Central memory CD8-positive, alpha-beta T cell (primary cell): ENCODE measurements at regions not wholly inside any gene's neighbourhood (a gene's known extent, or its start where the extent isn't known, plus 50 kb on each side); places are given as distances from the start of the nearest gene placed in this dataset.

ENCODE experiments used
- ATAC-seq: fragments of 150-1000 bp; cut with Tn5 transposase; replicated peaks from 2 replicates; pipeline ENCODE4 v1.10.0; 2022; ENCODE audit warnings: mild to moderate bottlenecking, moderate FRiP score, moderate number of reproducible peaks; ENCODE audit not compliant: poor library complexity, severe bottlenecking; ENCODE audit errors: extremely low read depth
- DNase-seq, 2 donors: peaks; one replicate each; pipeline ENCODE4 v3.0.0; 2021; ENCODE audit warnings: low spot score in 2 of 2
- H3K27ac Mint-ChIP-seq: one replicate; pipeline ENCODE4 v1.8.0; 2022; ENCODE audit warnings: low read depth, mild to moderate bottlenecking, moderate library complexity, mixed read lengths
- H3K27me3 Mint-ChIP-seq: one replicate; pipeline ENCODE4 v1.8.0; 2022; ENCODE audit warnings: mixed read lengths
- H3K36me3 Mint-ChIP-seq: one replicate; pipeline ENCODE4 v1.8.0; 2022; ENCODE audit warnings: mild to moderate bottlenecking, moderate library complexity, mixed read lengths; ENCODE audit not compliant: insufficient read depth
- H3K4me1 Mint-ChIP-seq: one replicate; pipeline ENCODE4 v1.8.0; 2022; ENCODE audit warnings: mixed read lengths
- H3K4me3 Mint-ChIP-seq: one replicate; pipeline ENCODE4 v1.8.0; 2022; ENCODE audit warnings: mild to moderate bottlenecking, moderate library complexity, mixed read lengths
- H3K9me3 Mint-ChIP-seq: one replicate; pipeline ENCODE4 v1.8.0; 2022; ENCODE audit warnings: mixed read lengths

- ATAC-seq (no peak), DNase-seq (no peak)
- no peak overlapping the region for H3K27ac Mint-ChIP-seq
- H3K9me3 Mint-ChIP-seq: no peaks in the 10 kb centered on the region
- no peaks in the 10 kb centered on the region for H3K4me1 Mint-ChIP-seq
- no peak overlapping the region for H3K4me3 Mint-ChIP-seq
- H3K27me3 Mint-ChIP-seq: peaks cover 58% of the 10 kb centered on the region
- no peaks in the 10 kb centered on the region for H3K36me3 Mint-ChIP-seq
Observed at GRCh38 chr21:35906586-35906985, 153.7 kb downstream of the SETD4 start.

- no peaks in the 10 kb centered on the region for H3K9me3 Mint-ChIP-seq
- H3K4me1 Mint-ChIP-seq: no peaks in the 10 kb centered on the region
- ATAC-seq: no peak
- H3K27me3 Mint-ChIP-seq: peaks cover 58% of the 10 kb centered on the region
- no peaks in the 10 kb centered on the region for H3K36me3 Mint-ChIP-seq
- DNase-seq: no peak
- no peak overlapping the region for H3K4me3 Mint-ChIP-seq
- H3K27ac Mint-ChIP-seq: no peak overlapping the region
Observed at GRCh38 chr21:35905963-35906345, 154.4 kb downstream of the SETD4 start.

GRCh38 chr21:35905096-35905962 lies 155.0 kb downstream of the SETD4 start:
- Mint-ChIP-seq H3K4me3 (no peak overlapping the region), H3K4me1 (no peaks in the 10 kb centered on the region), H3K9me3 (no peaks in the 10 kb centered on the region), H3K27ac (no peak overlapping the region), H3K27me3 (peaks cover 52% of the 10 kb centered on the region), H3K36me3 (no peaks in the 10 kb centered on the region)
- no peak for DNase-seq
- ATAC-seq: no peak

DNA sequence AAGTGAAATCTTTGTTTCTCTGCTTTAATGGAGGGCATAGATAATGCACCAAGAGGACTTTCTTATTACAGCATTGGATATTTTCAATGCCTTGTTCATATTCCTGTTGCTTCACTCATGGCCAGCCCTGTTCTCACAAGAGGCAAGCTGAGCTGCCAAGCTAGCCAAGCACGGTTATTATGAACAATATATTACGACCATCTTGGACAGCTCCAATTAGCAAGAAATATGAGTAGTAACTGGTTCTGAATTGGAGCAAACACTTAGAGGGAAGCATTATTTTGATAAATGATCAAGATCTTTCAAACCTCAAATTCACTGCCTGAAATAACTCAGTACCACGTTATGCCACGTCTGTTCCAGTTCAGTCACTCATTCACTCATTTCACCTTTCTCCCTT lies 159.8 kb downstream of the SETD4 start:
- Mint-ChIP-seq H3K4me3 (no peak overlapping the region), H3K36me3 (no peaks in the 10 kb centered on the region), H3K9me3 (no peaks in the 10 kb centered on the region), H3K27me3 (peaks cover 56% of the 10 kb centered on the region), H3K27ac (no peak overlapping the region), H3K4me1 (no peaks in the 10 kb centered on the region)
- no peak for DNase-seq
- ATAC-seq: no peak

DNA sequence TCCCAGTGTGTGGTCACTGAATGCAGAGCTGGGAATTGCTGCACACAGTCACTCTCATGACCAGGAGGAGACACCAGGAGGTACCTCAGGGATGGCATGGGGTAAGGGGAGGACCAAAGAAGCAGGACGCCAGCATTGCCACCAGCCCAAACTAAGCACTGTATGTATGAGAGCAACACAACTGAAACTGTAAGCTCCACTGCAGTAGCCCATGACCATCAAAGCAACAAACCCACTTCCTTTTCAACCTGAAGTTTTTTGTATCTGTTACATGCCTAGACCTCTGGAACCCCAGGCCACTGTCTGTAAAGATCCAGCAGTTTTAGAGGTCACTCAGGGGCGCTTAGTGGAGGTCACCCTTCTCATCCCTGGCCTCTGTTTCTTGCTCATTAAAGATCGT lies 164.3 kb downstream of the SETD4 start:
- no peak overlapping the region for H3K27ac Mint-ChIP-seq
- ATAC-seq (no peak), DNase-seq (no peak)
- H3K4me1 Mint-ChIP-seq: no peaks in the 10 kb centered on the region
- no peak overlapping the region for H3K4me3 Mint-ChIP-seq
- H3K36me3 Mint-ChIP-seq: no peaks in the 10 kb centered on the region
- peaks cover 26% of the 10 kb centered on the region for H3K27me3 Mint-ChIP-seq
- no peaks in the 10 kb centered on the region for H3K9me3 Mint-ChIP-seq

- Mint-ChIP-seq H3K27ac (no peak overlapping the region), H3K36me3 (no peaks in the 10 kb centered on the region), H3K9me3 (no peaks in the 10 kb centered on the region), H3K4me1 (no peaks in the 10 kb centered on the region), H3K27me3 (peaks cover 25% of the 10 kb centered on the region), H3K4me3 (no peak overlapping the region)
- ATAC-seq (no peak), DNase-seq (no peak)
Observed at GRCh38 chr21:35895598-35895997, 164.7 kb downstream of the SETD4 start.

DNA sequence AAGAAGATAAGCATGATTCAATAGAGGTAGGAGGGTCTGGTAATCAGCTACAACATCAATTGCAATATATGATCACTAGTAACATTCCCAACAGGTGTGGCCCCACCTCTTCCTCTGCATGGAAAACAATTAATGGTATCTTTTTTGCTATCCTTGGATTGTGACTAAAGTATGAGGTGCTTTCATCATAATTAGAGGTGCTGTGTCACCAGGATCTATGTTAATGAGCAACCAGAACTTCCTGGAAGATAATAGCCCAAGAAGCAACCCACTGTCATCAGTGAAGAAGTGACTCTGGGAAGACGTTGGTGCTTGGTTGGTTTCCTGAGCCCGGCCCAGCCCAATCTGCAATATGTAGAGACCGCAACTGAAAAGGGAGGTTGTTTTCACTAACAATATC lies 167.2 kb downstream of the SETD4 start:
- Mint-ChIP-seq H3K36me3 (no peaks in the 10 kb centered on the region), H3K9me3 (no peaks in the 10 kb centered on the region), H3K4me1 (no peaks in the 10 kb centered on the region), H3K27me3 (peaks cover 25% of the 10 kb centered on the region), H3K27ac (no peak overlapping the region), H3K4me3 (no peak overlapping the region)
- ATAC-seq (no peak), DNase-seq (no peak)

DNA sequence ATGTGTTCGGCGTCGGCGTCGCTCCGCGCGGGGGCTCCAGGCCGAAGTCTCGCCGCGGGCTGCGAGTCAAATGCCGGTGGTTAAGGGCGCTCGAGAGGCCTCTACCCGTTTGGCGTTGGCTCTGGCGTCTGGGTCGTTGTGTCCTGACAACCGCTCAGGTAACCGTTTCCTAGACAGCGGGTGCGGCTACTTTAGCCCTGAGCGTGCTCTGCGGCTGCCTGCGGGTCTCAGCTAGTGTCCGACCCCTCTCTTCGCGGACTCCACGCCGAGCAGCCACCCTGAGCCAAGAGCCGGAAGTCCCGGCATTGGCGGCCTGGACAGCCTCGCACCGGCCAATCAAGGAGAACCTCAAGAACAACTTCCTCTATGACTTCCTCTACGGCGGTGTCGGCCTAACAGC lies 173.4 kb downstream of the SETD4 start:
- no peak for ATAC-seq

DNA sequence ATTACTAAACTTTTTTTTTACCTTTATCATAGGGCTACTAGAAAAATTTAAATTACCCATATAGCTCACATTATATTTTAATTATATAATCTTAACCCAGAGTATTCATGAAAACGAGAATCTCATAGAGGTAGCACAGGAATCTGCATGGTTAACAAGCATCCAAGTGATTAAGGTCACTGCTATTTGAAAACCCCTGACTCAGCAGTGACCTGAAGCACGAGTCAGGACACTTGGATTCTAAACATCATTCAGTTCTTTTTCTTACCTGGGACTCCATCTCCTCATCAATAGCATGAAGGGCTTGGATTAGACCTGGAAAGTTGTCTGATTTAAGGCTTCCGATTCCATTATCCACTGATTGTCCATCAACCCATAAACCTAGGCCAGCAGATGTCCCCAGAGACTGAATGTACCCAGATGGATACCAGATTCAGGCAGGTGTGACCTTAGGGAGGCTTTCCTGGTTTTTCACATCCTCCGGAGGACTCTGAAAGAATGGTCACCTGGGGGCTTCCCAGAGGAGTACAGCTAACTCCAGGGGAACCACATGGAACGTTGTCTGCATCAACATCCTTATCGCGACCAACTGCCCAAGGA lies 174.3 kb downstream of the SETD4 start:
- ATAC-seq (no peak), DNase-seq (no peak)
- Mint-ChIP-seq H3K9me3 (no peaks in the 10 kb centered on the region), H3K27ac (no peak overlapping the region), H3K4me1 (no peaks in the 10 kb centered on the region), H3K36me3 (no peaks in the 10 kb centered on the region), H3K27me3 (peaks cover 38% of the 10 kb centered on the region), H3K4me3 (no peak overlapping the region)

More for the DNA sequence above, 173.4 kb downstream of the SETD4 start:
- no peak for DNase-seq
- no peaks in the 10 kb centered on the region for H3K9me3 Mint-ChIP-seq
- no peaks in the 10 kb centered on the region for H3K4me1 Mint-ChIP-seq
- H3K27ac Mint-ChIP-seq: no peak overlapping the region
- H3K36me3 Mint-ChIP-seq: no peaks in the 10 kb centered on the region
- peaks cover 30% of the 10 kb centered on the region for H3K27me3 Mint-ChIP-seq
- H3K4me3 Mint-ChIP-seq: no peak overlapping the region

DNA sequence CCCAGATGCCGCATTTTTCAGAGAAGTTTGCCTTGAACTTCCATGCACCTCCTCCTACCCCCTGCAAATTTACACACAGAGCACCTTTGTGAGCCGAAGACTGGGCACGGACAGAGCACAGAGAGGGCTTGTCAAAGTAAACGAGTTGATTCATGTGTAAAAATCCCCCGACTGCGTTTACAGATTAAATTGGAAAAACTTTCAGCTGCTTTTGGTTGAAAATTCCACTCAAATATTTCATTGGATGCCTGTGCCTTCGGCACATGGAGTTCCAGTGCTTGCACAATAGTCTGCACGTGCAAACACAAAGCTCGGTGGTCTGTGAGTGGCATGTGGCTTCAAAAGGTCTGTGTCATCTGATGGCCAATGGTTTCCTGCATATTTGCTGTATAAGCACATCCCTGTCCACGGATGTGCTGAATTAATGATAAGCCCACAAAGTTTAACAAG lies 177.5 kb downstream of the SETD4 start:
- no peak overlapping the region for H3K27ac Mint-ChIP-seq
- no peaks in the 10 kb centered on the region for H3K36me3 Mint-ChIP-seq
- H3K4me1 Mint-ChIP-seq: no peaks in the 10 kb centered on the region
- H3K9me3 Mint-ChIP-seq: no peaks in the 10 kb centered on the region
- peaks cover 64% of the 10 kb centered on the region for H3K27me3 Mint-ChIP-seq
- no peak overlapping the region for H3K4me3 Mint-ChIP-seq
- ATAC-seq (no peak), DNase-seq (no peak)

DNA sequence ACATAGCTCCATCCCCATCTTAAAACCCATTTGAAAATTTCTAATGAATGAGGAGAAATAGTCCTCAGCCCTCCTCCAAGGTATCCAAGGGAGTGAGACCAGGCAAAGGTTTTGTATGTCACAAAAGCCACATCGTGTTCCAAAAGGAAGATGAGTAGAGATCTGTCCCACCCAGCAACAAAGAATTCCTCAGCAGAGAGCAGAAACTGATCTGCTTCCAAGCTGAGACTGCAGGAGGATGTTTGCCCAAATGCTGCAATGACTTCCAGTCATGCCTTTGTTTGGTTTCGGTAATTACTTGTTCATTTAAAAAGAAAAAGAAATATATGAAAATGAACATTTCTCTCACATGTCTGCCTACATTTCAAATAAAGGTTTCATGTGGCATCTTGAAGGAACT lies 186.9 kb downstream of the SETD4 start:
- Mint-ChIP-seq H3K36me3 (no peaks in the 10 kb centered on the region), H3K4me3 (no peak overlapping the region), H3K9me3 (peaks cover 6% of the 10 kb centered on the region), H3K27ac (no peak overlapping the region), H3K4me1 (no peaks in the 10 kb centered on the region), H3K27me3 (peaks cover 80% of the 10 kb centered on the region)
- DNase-seq (no peak), ATAC-seq (no peak)

DNA sequence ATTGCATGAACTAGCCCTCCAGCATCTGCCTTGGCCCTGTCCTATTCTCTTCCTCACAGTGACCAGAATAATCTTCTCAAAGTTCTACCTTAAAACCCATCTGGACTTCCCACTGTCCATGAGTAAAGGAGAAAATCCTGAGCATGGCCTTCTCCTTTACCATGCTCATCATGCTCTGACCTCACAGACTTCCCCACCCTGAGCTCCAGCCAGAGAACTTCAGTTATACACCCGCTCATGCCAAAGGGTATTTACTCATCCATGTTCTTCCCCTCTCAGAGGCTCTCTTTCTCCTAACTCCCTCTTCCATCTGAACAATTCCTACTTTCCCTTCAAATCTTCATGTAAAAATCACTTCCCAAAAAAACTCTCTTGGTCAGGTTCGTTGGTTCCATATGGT lies 188.4 kb downstream of the SETD4 start:
- peaks cover 6% of the 10 kb centered on the region for H3K9me3 Mint-ChIP-seq
- no peaks in the 10 kb centered on the region for H3K36me3 Mint-ChIP-seq
- no peak for ATAC-seq
- H3K4me1 Mint-ChIP-seq: no peaks in the 10 kb centered on the region
- no peak overlapping the region for H3K4me3 Mint-ChIP-seq
- no peak for DNase-seq
- no peak overlapping the region for H3K27ac Mint-ChIP-seq
- peaks cover 78% of the 10 kb centered on the region for H3K27me3 Mint-ChIP-seq

DNA sequence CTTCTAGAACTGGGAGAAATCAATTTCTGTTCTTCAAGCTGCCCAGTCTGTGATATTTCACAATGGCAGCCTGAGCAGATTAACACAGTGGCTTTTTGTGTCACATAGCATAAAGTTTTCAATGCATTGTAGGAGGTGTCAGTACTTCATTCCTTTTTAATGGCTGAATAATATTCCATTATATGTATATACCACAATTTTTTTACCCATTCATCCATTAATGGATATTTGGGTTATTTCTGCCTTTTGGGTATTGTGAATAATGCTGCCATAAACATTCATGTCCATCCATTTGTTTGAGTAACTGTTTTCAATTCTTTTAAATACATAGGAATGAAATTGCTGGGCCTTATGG lies 191.5 kb downstream of the SETD4 start:
- Mint-ChIP-seq H3K27me3 (peaks cover 54% of the 10 kb centered on the region), H3K4me3 (no peak overlapping the region), H3K4me1 (no peaks in the 10 kb centered on the region), H3K27ac (no peak overlapping the region), H3K9me3 (no peaks in the 10 kb centered on the region), H3K36me3 (no peaks in the 10 kb centered on the region)
- ATAC-seq (no peak), DNase-seq (no peak)
